HepG2 (cell line): ENCODE measurements at regions not wholly inside any gene's neighbourhood (a gene's known extent, or its start where the extent isn't known, plus 50 kb on each side); places are given as distances from the start of the nearest gene placed in this dataset.

Experiments used
- ATAC-seq: fragments of 200-7000 bp; cut with Tn5 transposase; 3 replicates; pipeline ENCODE4 v1.9.1; 2020; ENCODE audit warnings: mild to moderate bottlenecking, moderate library complexity
- BruUV-seq: library from RNA; stranded (reverse); fragments of 400-500 nt; replicated peaks from 2 replicates; lab custom pipeline; 2021; lab: Mats Ljungman, UMichigan
- CTCF ChIA-PET: fragments of 300-600 bp; formaldehyde crosslinking; extraction: SDS; loops from one replicate; lab custom pipeline; 2021; ENCODE audit warnings: low total read pairs, inconsistent platforms, low intra/inter-chr PET ratio; lab: Yijun Ruan, JAX
- POLR2A ChIA-PET: fragments of 350-600 bp; sonication (Branson Sonifier 250); formaldehyde crosslinking; loops from one replicate; lab custom pipeline; 2020; ENCODE audit warnings: antibody characterized with exemption, inconsistent platforms; lab: Yijun Ruan, JAX
- DNase-seq: peaks from one replicate; pipeline ENCODE4 v3.0.0-alpha.2; 2015; ENCODE audit warnings: low spot score
- FAIRE-seq: peaks from 3 replicates; lab custom pipeline; 2011; peaks lifted over from hg19 to GRCh38; lab: Jason Lieb, UNC
- H2AFZ ChIP-seq: one replicate; pipeline ENCODE4 v1.6.1; 2011; ENCODE audit warnings: low read length, inconsistent platforms
- H3K27ac ChIP-seq: fragments of 300-600 bp; 3 replicates; pipeline ENCODE4 v1.8.0; 2011; ENCODE audit warnings: mixed run types, mild to moderate bottlenecking, mixed read lengths, low read length, inconsistent platforms; ENCODE audit not compliant: insufficient read depth; ENCODE audit errors: extremely low read length
- H3K27me3 ChIP-seq, 2 experiments: fragments of 200-600 bp in 1 of 2; 2 replicates in 1 of 2; 3 replicates in 1 of 2; pipeline versions ENCODE4 v1.6.0 to v1.8.0; 2011; ENCODE audit warnings: low read length in 2 of 2, mild to moderate bottlenecking in 2 of 2, moderate library complexity in 2 of 2, inconsistent platforms in 1 of 2; ENCODE audit not compliant: insufficient read depth in 2 of 2, control insufficient read depth in 1 of 2
- H3K36me3 ChIP-seq, 2 experiments: fragments of 200-600 bp in 1 of 2; replicated peaks in 1 of 2; 2 replicates in 1 of 2; 3 replicates in 1 of 2; pipeline versions ENCODE4 v1.5.1 to v1.8.0; 2011; ENCODE audit warnings: low read length in 2 of 2, inconsistent platforms in 1 of 2; ENCODE audit not compliant: insufficient read depth in 2 of 2, control insufficient read depth in 1 of 2
- H3K4me1 ChIP-seq: 2 replicates; pipeline ENCODE4 v1.5.1; 2012; ENCODE audit warnings: low read length, inconsistent platforms; ENCODE audit not compliant: insufficient read depth
- H3K4me2 ChIP-seq: 2 replicates; pipeline ENCODE4 v1.6.0; 2011; ENCODE audit warnings: low read depth, low read length, inconsistent platforms
- H3K4me3 ChIP-seq, 3 experiments: fragments of 200-600 bp in 1 of 3; sonication (generic), shearing (Covaris generic) in 1 of 3; replicated peaks in 1 of 3; 2 replicates each; pipeline ENCODE4 v1.5.1; 2011 to 2016; ENCODE audit warnings: low read length in 3 of 3, inconsistent platforms in 2 of 3, low read depth in 2 of 3, mild to moderate bottlenecking in 2 of 3, control low read depth in 1 of 3, mixed read lengths in 1 of 3; ENCODE audit not compliant: insufficient read depth in 1 of 3
- H3K79me2 ChIP-seq: one replicate; pipeline ENCODE4 v1.6.1; 2011; ENCODE audit warnings: low read length, inconsistent platforms; ENCODE audit not compliant: insufficient read depth
- H3K9ac ChIP-seq: 2 replicates; pipeline ENCODE4 v1.6.0; 2011; ENCODE audit warnings: mild to moderate bottlenecking, low read depth, low read length, inconsistent platforms; ENCODE audit not compliant: insufficient read depth
- H3K9me3 ChIP-seq: 2 replicates; pipeline ENCODE4 v1.5.1; 2012; ENCODE audit warnings: mild to moderate bottlenecking, low read length
- H4K20me1 ChIP-seq: 2 replicates; pipeline ENCODE4 v1.6.0; 2011; ENCODE audit warnings: inconsistent platforms, mild to moderate bottlenecking, low read length, moderate library complexity; ENCODE audit not compliant: insufficient read depth
- ATF3 ChIP-seq: sonication (generic); formaldehyde crosslinking; IDR thresholded peaks from 2 replicates; pipeline ENCODE4 v1.4.0; 2020; ENCODE audit warnings: missing genetic modification reagents
- ESRRA ChIP-seq: sonication (generic); formaldehyde crosslinking; IDR thresholded peaks from 2 replicates; pipeline ENCODE4 v1.5.1; 2020; ENCODE audit warnings: mild to moderate bottlenecking, low read depth, missing genetic modification reagents
- FOSL2 ChIP-seq: sonication (generic); formaldehyde crosslinking; IDR thresholded peaks from 2 replicates; pipeline ENCODE4 v1.4.0; 2020; ENCODE audit warnings: missing genetic modification reagents
- GPBP1L1 ChIP-seq: sonication (generic); formaldehyde crosslinking; IDR thresholded peaks from 2 replicates; pipeline ENCODE4 v1.5.0; 2020; ENCODE audit warnings: mild to moderate bottlenecking, missing genetic modification reagents
- GTF2F1 ChIP-seq: fragments of 150-350 bp; IDR thresholded peaks from 2 replicates; pipeline ENCODE4 v1.6.1; 2014; ENCODE audit warnings: low read length
- HCFC1 ChIP-seq: fragments of 150-350 bp; IDR thresholded peaks from 2 replicates; pipeline ENCODE4 v1.6.1; 2014; ENCODE audit warnings: low read depth, low read length
- LRRFIP1 ChIP-seq: sonication (generic); formaldehyde crosslinking; conservative IDR thresholded peaks from 2 replicates; pipeline ENCODE4 v1.4.0; 2020; ENCODE audit warnings: missing genetic modification reagents
- MNT ChIP-seq: fragments of 450-650 bp; IDR thresholded peaks from 2 replicates; pipeline ENCODE4 v1.6.1; 2016
- NCOA2 ChIP-seq: sonication (generic); formaldehyde crosslinking; IDR thresholded peaks from 2 replicates; pipeline ENCODE4 v1.8.0; 2022; ENCODE audit warnings: inconsistent platforms
- SMAD1 ChIP-seq: sonication (generic); formaldehyde crosslinking; IDR thresholded peaks from 2 replicates; pipeline ENCODE4 v1.4.0; 2020; ENCODE audit warnings: missing genetic modification reagents, low read depth, mild to moderate bottlenecking, borderline replicate concordance
- ZNF251 ChIP-seq: sonication (generic); formaldehyde crosslinking; IDR thresholded peaks from 2 replicates; pipeline ENCODE4 v1.9.0; 2021; ENCODE audit warnings: mild to moderate bottlenecking, missing genetic modification reagents
- ZNF609 ChIP-seq: sonication (generic); formaldehyde crosslinking; IDR thresholded peaks from 2 replicates; pipeline ENCODE4 v1.4.0; 2020; ENCODE audit warnings: mild to moderate bottlenecking, missing genetic modification reagents, borderline replicate concordance
- WGBS: methylation state at CpG from one replicate; pipeline ENCODE4 v1.1.6; 2017; ENCODE audit warnings: low lambda C conversion rate; 5-methylcytosine and 5-hydroxymethylcytosine counted together
- in situ Hi-C: cut with HindIII; loops from 2 replicates; pipeline ENCODE4 v1.10.0; 2017; ENCODE audit warnings: low pct_unique_long_range_greater_than_20kb; ENCODE audit not compliant: extremely low pct_ligation_motif_present
- intact Hi-C: fragments of 100-400 bp; cut with micrococcal nuclease; formaldehyde crosslinking; loops from one replicate; pipeline ENCODE4 v1.10.0; 2022; ENCODE audit not compliant: unreplicated experiment

GRCh38 chr9:78566948-78567675 is 270.2 kb downstream of the PSAT1 start:
- in situ Hi-C loops, result no loop called here
- no peaks in the 10 kb centered on the region for H4K20me1 ChIP-seq
- POLR2A ChIA-PET, result no interaction called here
- CTCF ChIA-PET, result no interaction called here
- peaks cover 0 to 2% of the 10 kb centered on the region in 2 experiments; a peak in 2 of 5 replicates for H3K27me3 ChIP-seq
- intact Hi-C loops, result loop anchor here (5.0 kb wide), 1 partner anchor 1120 kb away; no protein-coding TSS in a partner anchor
- H3K27ac ChIP-seq, result no peak overlapping the region
- H3K4me1 ChIP-seq, result no peaks in the 10 kb centered on the region
- ATAC-seq, result no peak
- no peaks in the 10 kb centered on the region for H3K79me2 ChIP-seq
- DNase-seq, result no peak
- FAIRE-seq, result no peak
- no peaks in the 10 kb centered on the region for H3K36me3 ChIP-seq
- H3K9ac ChIP-seq, result no peak overlapping the region
- no peak overlapping the region for H3K4me3 ChIP-seq
- no peak overlapping the region for H3K4me2 ChIP-seq
- BruUV-seq, result no TSS peak
- H3K9me3 ChIP-seq, result no peaks in the 10 kb centered on the region
- 0% methylated on average over 5 of the region's 5 CpGs for WGBS
- H2AFZ ChIP-seq, result no peak overlapping the region
- TF ChIP-seq ZNF251 (CRISPR knock-in tag) (no peak), MNT (no peak), ATF3 (CRISPR knock-in tag) (no peak), GTF2F1 (no peak), FOSL2 (no peak), LRRFIP1 (CRISPR knock-in tag) (no peak), NCOA2 (no peak), HCFC1 (no peak), ESRRA (CRISPR knock-in tag) (no peak), SMAD1 (CRISPR knock-in tag) (no peak), ZNF609 (CRISPR knock-in tag) (no peak), GPBP1L1 (CRISPR knock-in tag) (no peak)
